SK-N-SH (cell line): ENCODE measurements at regions not wholly inside any gene's neighbourhood (a gene's known extent, or its start where the extent isn't known, plus 50 kb on each side); places are given as distances from the start of the nearest gene placed in this dataset.

Source experiments
- CTCF ChIA-PET: fragments of 300-600, 350-600 bp; formaldehyde crosslinking; extraction: SDS; loops from one replicate; lab custom pipeline; 2021; lab: Yijun Ruan, JAX
- POLR2A ChIA-PET: fragments of 350-600 bp; sonication (Branson Sonifier 250); formaldehyde crosslinking; extraction: SDS; loops from one replicate; lab custom pipeline; 2020; ENCODE audit warnings: antibody characterized with exemption, inconsistent platforms; lab: Yijun Ruan, JAX
- DNase-seq: peaks from one replicate; pipeline ENCODE4 v3.0.0; 2012
- H2AFZ ChIP-seq: fragments of 200-600 bp; sonication (generic); 2 replicates; pipeline ENCODE4 v1.8.1; 2016; ENCODE audit warnings: antibody characterized with exemption, mild to moderate bottlenecking, low read depth
- H3F3A ChIP-seq: fragments of 200-600 bp; sonication (generic); replicated peaks from 2 replicates; pipeline ENCODE3; 2016; ENCODE audit warnings: antibody characterized with exemption, mild to moderate bottlenecking; ENCODE audit not compliant: insufficient read depth
- H3K27ac ChIP-seq, 2 experiments: fragments of 200-500 bp in 1 of 2; fragments of 200-600 bp in 1 of 2; sonication (Bioruptor generic) in 1 of 2; sonication (generic), shearing (Covaris generic) in 1 of 2; 2 replicates each; pipeline versions ENCODE4 v1.5.1 to v1.6.1; 2014 to 2016; ENCODE audit warnings: low read depth in 2 of 2, inconsistent platforms in 1 of 2, low read length in 1 of 2, mild to moderate bottlenecking in 1 of 2, mixed read lengths in 1 of 2
- H3K27me3 ChIP-seq: fragments of 200-600 bp; sonication (generic), shearing (Covaris generic); 2 replicates; pipeline ENCODE4 v1.6.1; 2016; ENCODE audit warnings: mixed run types; ENCODE audit not compliant: insufficient read depth
- H3K36me3 ChIP-seq, 2 experiments: fragments of 200-500 bp in 1 of 2; fragments of 200-600 bp in 1 of 2; sonication (Bioruptor generic) in 1 of 2; sonication (generic) in 1 of 2; replicated peaks in 1 of 2; 2 replicates each; pipeline versions ENCODE3 to v1.5.1; 2014 to 2016; ENCODE audit warnings: low read length in 1 of 2, mild to moderate bottlenecking in 1 of 2; ENCODE audit not compliant: insufficient read depth in 2 of 2, control insufficient read depth in 1 of 2
- H3K4me1 ChIP-seq, 2 experiments: fragments of 200-500 bp in 1 of 2; fragments of 200-600 bp in 1 of 2; sonication (Bioruptor generic) in 1 of 2; sonication (generic), shearing (Covaris generic) in 1 of 2; 2 replicates each; pipeline versions ENCODE4 v1.5.1 to v1.6.1; 2014 to 2016; ENCODE audit warnings: low read depth in 1 of 2, low read length in 1 of 2, mixed run types in 1 of 2; ENCODE audit not compliant: insufficient read depth in 2 of 2, control insufficient read depth in 1 of 2
- H3K4me2 ChIP-seq: fragments of 200-600 bp; sonication (generic), shearing (Covaris generic); 2 replicates; pipeline ENCODE4 v1.6.1; 2017; ENCODE audit warnings: mixed run types
- H3K4me3 ChIP-seq, 2 experiments: fragments of 200-500 bp in 1 of 2; fragments of 200-600 bp in 1 of 2; sonication (Bioruptor generic) in 1 of 2; sonication (generic), shearing (Covaris generic) in 1 of 2; 2 replicates each; pipeline versions ENCODE4 v1.5.1 to v1.8.1; 2014 to 2016; ENCODE audit warnings: low read depth in 2 of 2, inconsistent platforms in 1 of 2, low read length in 1 of 2, mild to moderate bottlenecking in 1 of 2, mixed read lengths in 1 of 2, moderate library complexity in 1 of 2
- H3K79me2 ChIP-seq: fragments of 200-600 bp; sonication (generic); 2 replicates; pipeline ENCODE4 v1.8.1; 2017; ENCODE audit warnings: mild to moderate bottlenecking; ENCODE audit not compliant: insufficient read depth
- H3K9ac ChIP-seq: fragments of 200-600 bp; sonication (generic); 2 replicates; pipeline ENCODE4 v1.6.1; 2017; ENCODE audit warnings: mixed run types
- H3K9me2 ChIP-seq: fragments of 200-600 bp; sonication (generic); 2 replicates; pipeline ENCODE4 v1.6.1; 2017; ENCODE audit warnings: mixed run types
- H3K9me3 ChIP-seq: fragments of 200-600 bp; sonication (generic); 2 replicates; pipeline ENCODE4 v1.6.1; 2017; ENCODE audit warnings: mixed run types, mild to moderate bottlenecking, moderate library complexity
- H4K20me1 ChIP-seq: fragments of 200-600 bp; sonication (generic); 2 replicates; pipeline ENCODE4 v1.6.1; 2017; ENCODE audit warnings: mild to moderate bottlenecking, mixed run types; ENCODE audit not compliant: insufficient read depth
- EZH2phosphoT487 ChIP-seq: fragments of 200-600 bp; sonication (generic); IDR thresholded peaks from 2 replicates; pipeline ENCODE4 v1.6.1; 2017; ENCODE audit warnings: low read depth, mixed run types, mild to moderate bottlenecking, antibody characterized with exemption, moderate library complexity, borderline replicate concordance
- FOSL2 ChIP-seq: IDR thresholded peaks from 2 replicates; pipeline ENCODE4 v1.4.0; 2012; ENCODE audit warnings: low read depth, mild to moderate bottlenecking, moderate library complexity, borderline replicate concordance
- FOXJ3 ChIP-seq: sonication (generic); formaldehyde crosslinking; IDR thresholded peaks from 2 replicates; pipeline ENCODE4 v1.5.1; 2020; ENCODE audit warnings: mild to moderate bottlenecking, missing genetic modification reagents
- FOXM1 ChIP-seq: IDR thresholded peaks from 2 replicates; pipeline ENCODE4 v1.4.0; 2012; ENCODE audit warnings: low read depth, mild to moderate bottlenecking
- GATA2 ChIP-seq: sonication (generic); formaldehyde crosslinking; IDR thresholded peaks from 2 replicates; pipeline ENCODE4 v1.5.0; 2020; ENCODE audit warnings: mild to moderate bottlenecking, missing genetic modification reagents
- NFIC ChIP-seq: IDR thresholded peaks from 2 replicates; pipeline ENCODE4 v1.4.0; 2012; ENCODE audit warnings: borderline replicate concordance
- NRF1 ChIP-seq: IDR thresholded peaks from 2 replicates; pipeline ENCODE4 v1.6.1; 2012; ENCODE audit warnings: low read depth, mild to moderate bottlenecking, low read length
- POLR2AphosphoS5 ChIP-seq: IDR thresholded peaks from 2 replicates; pipeline ENCODE4 v1.6.1; 2012; ENCODE audit warnings: low read depth, low read length
- RAD21 ChIP-seq: IDR thresholded peaks from 2 replicates; pipeline ENCODE4 v1.6.1; 2012; ENCODE audit warnings: mild to moderate bottlenecking, low read length
- RFX5 ChIP-seq: IDR thresholded peaks from 2 replicates; pipeline ENCODE4 v1.6.1; 2012; ENCODE audit warnings: mild to moderate bottlenecking, improper control_type of control experiment, low read length
- RXRA ChIP-seq: IDR thresholded peaks from 2 replicates; pipeline ENCODE4 v1.4.0; 2012; ENCODE audit warnings: low read depth, mild to moderate bottlenecking, borderline replicate concordance
- SMC3 ChIP-seq: IDR thresholded peaks from 2 replicates; pipeline ENCODE4 v1.6.1; 2012; ENCODE audit warnings: low read depth, low read length, improper control_type of control experiment
- TEAD4 ChIP-seq: IDR thresholded peaks from 2 replicates; pipeline ENCODE4 v1.4.0; 2012; ENCODE audit warnings: mild to moderate bottlenecking, borderline replicate concordance; ENCODE audit not compliant: insufficient read depth
- WGBS: methylation state at CpG from one replicate; pipeline ENCODE4 v1.1.6; 2017; ENCODE audit warnings: low lambda C conversion rate; 5-methylcytosine and 5-hydroxymethylcytosine counted together
- TF ChIP-seq, protein P1 (sequence below): fragments of 150-350 bp; IDR thresholded peaks from 2 replicates; pipeline ENCODE4 v1.6.1; 2017; ENCODE audit warnings: antibody characterized with exemption, low read length, low read depth, borderline replicate concordance
- TF ChIP-seq, protein P2 (sequence below): IDR thresholded peaks from 2 replicates; pipeline ENCODE4 v1.6.1; 2012; ENCODE audit warnings: mild to moderate bottlenecking, low read depth, low read length, moderate library complexity
- TF ChIP-seq, protein P3 (sequence below): fragments of 200-600 bp; sonication (generic); IDR thresholded peaks from 2 replicates; pipeline ENCODE4 v1.6.1; 2017; ENCODE audit warnings: antibody characterized with exemption, mild to moderate bottlenecking, moderate library complexity
- TF ChIP-seq, protein P4 (sequence below): fragments of 150-350 bp; IDR thresholded peaks from 2 replicates; pipeline ENCODE4 v1.6.1; 2016; ENCODE audit warnings: mild to moderate bottlenecking, low read depth, low read length

DNA sequence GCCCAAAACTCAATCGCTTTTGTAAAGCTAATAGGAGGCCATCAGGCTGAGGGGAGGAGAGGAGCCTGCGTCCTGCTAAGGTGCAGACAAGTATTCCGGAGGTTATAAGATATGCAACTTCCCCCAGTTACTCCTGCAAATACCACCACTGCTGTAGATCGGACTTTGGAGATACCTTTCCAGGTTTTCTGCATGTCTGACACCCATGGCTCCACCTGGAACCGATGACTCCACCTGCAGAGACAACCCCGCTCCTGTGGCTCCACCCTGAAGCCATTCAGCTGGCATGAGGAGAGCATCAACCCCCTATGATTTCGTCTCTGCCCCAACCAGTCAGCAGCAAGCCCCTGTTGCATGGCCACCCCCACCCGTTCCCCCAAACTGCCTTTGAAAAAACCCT is 59.7 kb upstream of the SAMD5 start:
- Histone ChIP-seq H3F3A (no peaks in the 10 kb centered on the region), H3K9me3 (no peaks in the 10 kb centered on the region), H3K4me2 (no peak overlapping the region), H3K27me3 (peaks cover 4% of the 10 kb centered on the region; the same call in 1 of the 2 replicates), H3K27ac (no peak overlapping the region), H3K4me1 (no peaks in the 10 kb centered on the region), H3K9ac (no peak overlapping the region), H3K9me2 (no peaks in the 10 kb centered on the region)
- CTCF ChIA-PET, result interaction anchor here (1.8 kb wide), 1 partner anchor 28 kb away, joined by 4 read pairs; no protein-coding TSS in a partner anchor
- WGBS, result 15% methylated on average over 8 of the region's 8 CpGs
- no peak for DNase-seq
- TF ChIP-seq FOXM1 (no peak), TEAD4 (no peak), RAD21 (no peak), RXRA (no peak), GATA2 (CRISPR knock-in tag) (no peak), NRF1 (no peak)
- TF ChIP-seq, protein P1, sequence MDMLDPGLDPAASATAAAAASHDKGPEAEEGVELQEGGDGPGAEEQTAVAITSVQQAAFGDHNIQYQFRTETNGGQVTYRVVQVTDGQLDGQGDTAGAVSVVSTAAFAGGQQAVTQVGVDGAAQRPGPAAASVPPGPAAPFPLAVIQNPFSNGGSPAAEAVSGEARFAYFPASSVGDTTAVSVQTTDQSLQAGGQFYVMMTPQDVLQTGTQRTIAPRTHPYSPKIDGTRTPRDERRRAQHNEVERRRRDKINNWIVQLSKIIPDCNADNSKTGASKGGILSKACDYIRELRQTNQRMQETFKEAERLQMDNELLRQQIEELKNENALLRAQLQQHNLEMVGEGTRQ, result no peak
- TF ChIP-seq, all 33 proteins: peak for 0
- H2AFZ ChIP-seq, result no peak overlapping the region
- POLR2A ChIA-PET, result no interaction called here
- H3K36me3 ChIP-seq, result no peaks in the 10 kb centered on the region
- no peaks in the 10 kb centered on the region for H3K79me2 ChIP-seq
- no peaks in the 10 kb centered on the region for H4K20me1 ChIP-seq
- no peak overlapping the region for H3K4me3 ChIP-seq

DNA sequence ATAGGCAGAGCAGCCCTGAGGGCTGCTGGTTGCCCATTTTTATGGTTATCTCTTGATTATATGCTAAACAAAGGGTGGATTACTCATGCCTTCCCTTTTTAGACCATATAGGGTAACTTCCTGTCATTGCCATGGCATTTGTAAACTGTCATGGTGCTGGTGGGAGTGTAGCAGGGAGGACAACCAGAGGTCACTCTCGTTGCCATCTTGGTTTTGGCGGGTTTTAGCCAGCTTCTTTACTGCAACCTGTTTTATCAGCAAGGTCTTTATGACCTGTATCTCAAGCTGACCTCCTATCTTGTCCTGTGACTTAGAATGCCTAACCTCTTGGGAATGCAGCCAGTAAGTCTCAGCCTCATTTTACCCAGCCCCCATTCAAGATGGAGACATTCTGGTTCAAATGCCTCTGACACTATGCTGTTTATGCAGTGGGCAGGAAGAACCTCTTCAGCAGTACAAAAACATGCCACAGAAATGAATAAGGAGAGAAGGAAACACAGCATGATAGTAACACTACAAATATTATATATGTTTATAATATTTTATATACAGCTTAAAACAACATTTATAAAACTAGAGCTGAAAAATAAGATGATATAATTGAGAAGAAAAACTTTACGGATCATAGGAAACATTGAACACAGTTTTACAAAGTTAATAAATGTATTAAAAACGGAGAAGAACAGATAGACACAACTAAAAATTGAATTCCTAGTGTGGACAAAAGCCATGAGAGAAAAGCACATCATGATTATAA is 58.9 kb upstream of the SAMD5 start:
- H2AFZ ChIP-seq, result no peak overlapping the region
- WGBS, result 22% methylated on average over 4 of the region's 4 CpGs
- TF ChIP-seq RFX5, result no peak
- TF ChIP-seq, protein P1, result no peak
- TF ChIP-seq POLR2AphosphoS5, result no peak
- no peak for TF ChIP-seq FOSL2
- TF ChIP-seq, protein P2, sequence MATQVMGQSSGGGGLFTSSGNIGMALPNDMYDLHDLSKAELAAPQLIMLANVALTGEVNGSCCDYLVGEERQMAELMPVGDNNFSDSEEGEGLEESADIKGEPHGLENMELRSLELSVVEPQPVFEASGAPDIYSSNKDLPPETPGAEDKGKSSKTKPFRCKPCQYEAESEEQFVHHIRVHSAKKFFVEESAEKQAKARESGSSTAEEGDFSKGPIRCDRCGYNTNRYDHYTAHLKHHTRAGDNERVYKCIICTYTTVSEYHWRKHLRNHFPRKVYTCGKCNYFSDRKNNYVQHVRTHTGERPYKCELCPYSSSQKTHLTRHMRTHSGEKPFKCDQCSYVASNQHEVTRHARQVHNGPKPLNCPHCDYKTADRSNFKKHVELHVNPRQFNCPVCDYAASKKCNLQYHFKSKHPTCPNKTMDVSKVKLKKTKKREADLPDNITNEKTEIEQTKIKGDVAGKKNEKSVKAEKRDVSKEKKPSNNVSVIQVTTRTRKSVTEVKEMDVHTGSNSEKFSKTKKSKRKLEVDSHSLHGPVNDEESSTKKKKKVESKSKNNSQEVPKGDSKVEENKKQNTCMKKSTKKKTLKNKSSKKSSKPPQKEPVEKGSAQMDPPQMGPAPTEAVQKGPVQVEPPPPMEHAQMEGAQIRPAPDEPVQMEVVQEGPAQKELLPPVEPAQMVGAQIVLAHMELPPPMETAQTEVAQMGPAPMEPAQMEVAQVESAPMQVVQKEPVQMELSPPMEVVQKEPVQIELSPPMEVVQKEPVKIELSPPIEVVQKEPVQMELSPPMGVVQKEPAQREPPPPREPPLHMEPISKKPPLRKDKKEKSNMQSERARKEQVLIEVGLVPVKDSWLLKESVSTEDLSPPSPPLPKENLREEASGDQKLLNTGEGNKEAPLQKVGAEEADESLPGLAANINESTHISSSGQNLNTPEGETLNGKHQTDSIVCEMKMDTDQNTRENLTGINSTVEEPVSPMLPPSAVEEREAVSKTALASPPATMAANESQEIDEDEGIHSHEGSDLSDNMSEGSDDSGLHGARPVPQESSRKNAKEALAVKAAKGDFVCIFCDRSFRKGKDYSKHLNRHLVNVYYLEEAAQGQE, result no peak
- no peak for TF ChIP-seq FOXM1
- TF ChIP-seq, protein P3, sequence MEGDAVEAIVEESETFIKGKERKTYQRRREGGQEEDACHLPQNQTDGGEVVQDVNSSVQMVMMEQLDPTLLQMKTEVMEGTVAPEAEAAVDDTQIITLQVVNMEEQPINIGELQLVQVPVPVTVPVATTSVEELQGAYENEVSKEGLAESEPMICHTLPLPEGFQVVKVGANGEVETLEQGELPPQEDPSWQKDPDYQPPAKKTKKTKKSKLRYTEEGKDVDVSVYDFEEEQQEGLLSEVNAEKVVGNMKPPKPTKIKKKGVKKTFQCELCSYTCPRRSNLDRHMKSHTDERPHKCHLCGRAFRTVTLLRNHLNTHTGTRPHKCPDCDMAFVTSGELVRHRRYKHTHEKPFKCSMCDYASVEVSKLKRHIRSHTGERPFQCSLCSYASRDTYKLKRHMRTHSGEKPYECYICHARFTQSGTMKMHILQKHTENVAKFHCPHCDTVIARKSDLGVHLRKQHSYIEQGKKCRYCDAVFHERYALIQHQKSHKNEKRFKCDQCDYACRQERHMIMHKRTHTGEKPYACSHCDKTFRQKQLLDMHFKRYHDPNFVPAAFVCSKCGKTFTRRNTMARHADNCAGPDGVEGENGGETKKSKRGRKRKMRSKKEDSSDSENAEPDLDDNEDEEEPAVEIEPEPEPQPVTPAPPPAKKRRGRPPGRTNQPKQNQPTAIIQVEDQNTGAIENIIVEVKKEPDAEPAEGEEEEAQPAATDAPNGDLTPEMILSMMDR, result no peak
- TF ChIP-seq FOXJ3 (CRISPR knock-in tag), result no peak
- TF ChIP-seq EZH2phosphoT487, result no peak
- TF ChIP-seq RXRA, result no peak
- TF ChIP-seq, protein P4, sequence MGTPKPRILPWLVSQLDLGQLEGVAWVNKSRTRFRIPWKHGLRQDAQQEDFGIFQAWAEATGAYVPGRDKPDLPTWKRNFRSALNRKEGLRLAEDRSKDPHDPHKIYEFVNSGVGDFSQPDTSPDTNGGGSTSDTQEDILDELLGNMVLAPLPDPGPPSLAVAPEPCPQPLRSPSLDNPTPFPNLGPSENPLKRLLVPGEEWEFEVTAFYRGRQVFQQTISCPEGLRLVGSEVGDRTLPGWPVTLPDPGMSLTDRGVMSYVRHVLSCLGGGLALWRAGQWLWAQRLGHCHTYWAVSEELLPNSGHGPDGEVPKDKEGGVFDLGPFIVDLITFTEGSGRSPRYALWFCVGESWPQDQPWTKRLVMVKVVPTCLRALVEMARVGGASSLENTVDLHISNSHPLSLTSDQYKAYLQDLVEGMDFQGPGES, result no peak
- TF ChIP-seq NFIC, result no peak
- no peak for TF ChIP-seq SMC3

More for the DNA sequence above, 58.9 kb upstream of the SAMD5 start:
- Histone ChIP-seq H3K36me3 (no peaks in the 10 kb centered on the region), H3K27me3 (peaks cover 3% of the 10 kb centered on the region; the same call in 1 of the 2 replicates), H3K9ac (no peak overlapping the region), H3K9me3 (no peaks in the 10 kb centered on the region), H3K79me2 (no peaks in the 10 kb centered on the region), H3K27ac (no peak overlapping the region), H4K20me1 (no peaks in the 10 kb centered on the region), H3K4me1 (no peaks in the 10 kb centered on the region), H3F3A (no peaks in the 10 kb centered on the region), H3K4me2 (no peak overlapping the region), H3K4me3 (no peak overlapping the region), H3K9me2 (no peaks in the 10 kb centered on the region)
- POLR2A ChIA-PET, result no interaction called here
- DNase-seq, result no peak
- CTCF ChIA-PET, result interaction anchor here (1.8 kb wide), 1 partner anchor 27 kb away, joined by 4 read pairs; no protein-coding TSS in a partner anchor
